ENCODE measurements at regions not wholly inside any gene's neighbourhood (a gene's known extent, or its start where the extent isn't known, plus 50 kb on each side); places are given as distances from the start of the nearest gene placed in this dataset.
A peak's percentile ranks its signal among the peaks of the same experiment; 100 is the strongest.

GRCh38 chr13:88125055-88125454, 453.9 kb downstream of the SLITRK5 start:
- no peak for ATAC-seq
- TF ChIP-seq CTCF (IDR thresholded peaks at IDR 0.05) (no peak), EP300 (IDR thresholded peaks at IDR 0.05) (no peak), POLR2A (IDR thresholded peaks at IDR 0.05) (no peak), POLR2AphosphoS5 (IDR thresholded peaks at IDR 0.05) (no peak)

GRCh38 chr13:88136098-88136790, 465.1 kb downstream of the SLITRK5 start:
- Histone ChIP-seq H3K36me3 (no peaks in the 10 kb centered on the region), H3K27ac (no peak overlapping the region), H3K27me3 (no peaks in the 10 kb centered on the region), H3K9me3 (peaks cover 0 to 6% (median 0%) of the 10 kb centered on the region in 3 donors), H3K4me1 (no peaks in the 10 kb centered on the region), H3K4me3 (no peak overlapping the region)
- TF ChIP-seq CTCF (IDR thresholded peaks at IDR 0.05) = no peak
- no peak for TF ChIP-seq POLR2A (IDR thresholded peaks at IDR 0.05)
- TF ChIP-seq EP300 (IDR thresholded peaks at IDR 0.05) = no peak
- no peak for TF ChIP-seq POLR2AphosphoS5 (IDR thresholded peaks at IDR 0.05)
- 100% methylated on average over 1 of the region's 27 CpGs; no CpG with 5 or more reads in 1 of the 2 donors for WGBS, 2 donors (ENCODE audit: low coverage in 1 of 2)
- ATAC-seq = peak; percentile 25

More at GRCh38 chr13:88125055-88125454, 453.9 kb downstream of the SLITRK5 start:
- Histone ChIP-seq H3K27ac (no peak overlapping the region), H3K4me3 (no peak overlapping the region), H3K9me3 (no peaks in the 10 kb centered on the region), H3K4me1 (no peaks in the 10 kb centered on the region), H3K36me3 (no peaks in the 10 kb centered on the region), H3K27me3 (no peaks in the 10 kb centered on the region)
- WGBS, 2 donors (ENCODE audit: low coverage in 1 of 2) = 85% methylated on average over 3 of the region's 3 CpGs

GRCh38 chr13:88142653-88143052, 471.5 kb downstream of the SLITRK5 start:
- no peak overlapping the region for H3K4me3 ChIP-seq
- ATAC-seq = no peak
- H3K27ac ChIP-seq = no peak overlapping the region
- TF ChIP-seq POLR2A (IDR thresholded peaks at IDR 0.05) (no peak), POLR2AphosphoS5 (IDR thresholded peaks at IDR 0.05) (no peak), EP300 (IDR thresholded peaks at IDR 0.05) (no peak), CTCF (IDR thresholded peaks at IDR 0.05) (no peak)
- H3K4me1 ChIP-seq = no peaks in the 10 kb centered on the region
- H3K9me3 ChIP-seq = no peaks in the 10 kb centered on the region
- 53 to 56% methylated on average over 3 of the region's 3 CpGs for WGBS, 2 donors (ENCODE audit: low coverage in 1 of 2)
- no peaks in the 10 kb centered on the region for H3K36me3 ChIP-seq
- no peaks in the 10 kb centered on the region for H3K27me3 ChIP-seq

GRCh38 chr13:88144580-88144979, 473.4 kb downstream of the SLITRK5 start:
- H3K4me3 ChIP-seq = no peak overlapping the region
- 86 to 98% methylated on average over 6 of the region's 8 CpGs for WGBS, 2 donors (ENCODE audit: low coverage in 1 of 2)
- ATAC-seq = no peak

More at GRCh38 chr13:88144580-88144979, 473.4 kb downstream of the SLITRK5 start:
- Histone ChIP-seq H3K4me1 (no peaks in the 10 kb centered on the region), H3K36me3 (no peaks in the 10 kb centered on the region), H3K27me3 (no peaks in the 10 kb centered on the region), H3K9me3 (no peaks in the 10 kb centered on the region), H3K27ac (no peak overlapping the region)
- TF ChIP-seq POLR2AphosphoS5 (IDR thresholded peaks at IDR 0.05) = no peak
- TF ChIP-seq CTCF (IDR thresholded peaks at IDR 0.05) = no peak
- TF ChIP-seq EP300 (IDR thresholded peaks at IDR 0.05) = no peak
- TF ChIP-seq POLR2A (IDR thresholded peaks at IDR 0.05) = no peak

Data from gastroesophageal sphincter (tissue), 4 donors.